Endothelial cell of umbilical vein (primary cell): ENCODE measurements at regions not wholly inside any gene's neighbourhood (a gene's known extent, or its start where the extent isn't known, plus 50 kb on each side); places are given as distances from the start of the nearest gene placed in this dataset.

Source experiments
- BruUV-seq: library from RNA; stranded (reverse); fragments of 400-500 nt; replicated peaks from 2 replicates; lab custom pipeline; 2021; lab: Mats Ljungman, UMichigan
- CTCF ChIA-PET: fragments of 300-600, 350-600 bp; sonication (Branson Sonifier 250); formaldehyde crosslinking; loops from one replicate; lab custom pipeline; 2021; ENCODE audit warnings: antibody characterized with exemption, inconsistent platforms; lab: Charles Lee
- POLR2A ChIA-PET: fragments of 300-600, 350-600 bp; sonication (Branson Sonifier 250); formaldehyde crosslinking; loops from one replicate; lab custom pipeline; 2021; ENCODE audit warnings: antibody characterized with exemption, inconsistent platforms; lab: Charles Lee
- DNase-seq: peaks from one replicate; pipeline ENCODE4 v3.0.0-alpha.2; 2011; ENCODE audit warnings: low read depth, low spot score
- FAIRE-seq: peaks from 2 replicates; lab custom pipeline; 2011; peaks lifted over from hg19 to GRCh38; lab: Jason Lieb, UNC
- H2AFZ ChIP-seq: 2 replicates; pipeline ENCODE4 v1.6.0; 2012; ENCODE audit warnings: low read depth, low read length, control low read depth, inconsistent platforms
- H3K27ac ChIP-seq: 2 replicates; pipeline ENCODE4 v1.5.1; 2011; ENCODE audit warnings: low read depth, mild to moderate bottlenecking, control low read depth, low read length, moderate library complexity; ENCODE audit not compliant: insufficient read depth
- H3K27me3 ChIP-seq, 2 experiments: 2 replicates each; pipeline versions ENCODE4 v1.6.0 to v1.6.1; 2011; ENCODE audit warnings: low read length in 2 of 2, mixed read lengths in 1 of 2; ENCODE audit not compliant: control insufficient read depth in 2 of 2, insufficient read depth in 2 of 2
- H3K36me3 ChIP-seq, 2 experiments: 2 replicates in 1 of 2; 3 replicates in 1 of 2; pipeline ENCODE4 v1.5.1; 2011; ENCODE audit warnings: low read length in 2 of 2, mild to moderate bottlenecking in 1 of 2, moderate library complexity in 1 of 2; ENCODE audit not compliant: control insufficient read depth in 2 of 2, insufficient read depth in 2 of 2; ENCODE audit errors: extremely low read depth in 1 of 2
- H3K4me1 ChIP-seq: 3 replicates; pipeline ENCODE4 v1.5.1; 2011; ENCODE audit warnings: mild to moderate bottlenecking, low read length; ENCODE audit not compliant: control insufficient read depth, insufficient read depth; ENCODE audit errors: extremely low read depth
- H3K4me2 ChIP-seq: 2 replicates; pipeline ENCODE4 v1.6.1; 2011; ENCODE audit warnings: low read length, control low read depth, mixed read lengths; ENCODE audit not compliant: insufficient read depth
- H3K4me3 ChIP-seq, 3 experiments: fragments of 200-600 bp in 1 of 3; sonication (generic), shearing (Covaris generic) in 1 of 3; replicated peaks in 1 of 3; 2 replicates each; pipeline ENCODE4 v1.5.1; 2011 to 2016; ENCODE audit warnings: control low read depth in 3 of 3, low read length in 3 of 3, mild to moderate bottlenecking in 2 of 3, inconsistent platforms in 1 of 3, low read depth in 1 of 3, moderate library complexity in 1 of 3; ENCODE audit not compliant: insufficient read depth in 1 of 3
- H3K79me2 ChIP-seq: 2 replicates; pipeline ENCODE4 v1.6.0; 2012; ENCODE audit warnings: low read length, inconsistent platforms; ENCODE audit not compliant: control insufficient read depth, insufficient read depth
- H3K9ac ChIP-seq: replicated peaks from 2 replicates; pipeline ENCODE3; 2011; ENCODE audit warnings: low read length, control low read depth; ENCODE audit not compliant: insufficient read depth; ENCODE audit errors: extremely low read depth
- H3K9me1 ChIP-seq: replicated peaks from 3 replicates; pipeline ENCODE4 v1.6.0; 2011; ENCODE audit warnings: mild to moderate bottlenecking, low read length; ENCODE audit not compliant: control insufficient read depth, insufficient read depth; ENCODE audit errors: extremely low read depth
- H3K9me3 ChIP-seq: replicated peaks from 2 replicates; pipeline ENCODE4 v1.5.1; 2012; ENCODE audit warnings: low read length, inconsistent platforms; ENCODE audit not compliant: control insufficient read depth, insufficient read depth
- H4K20me1 ChIP-seq: replicated peaks from 2 replicates; pipeline ENCODE3; 2011; ENCODE audit warnings: mild to moderate bottlenecking, low read length; ENCODE audit not compliant: control insufficient read depth, insufficient read depth; ENCODE audit errors: extremely low read depth
- CTCF ChIP-seq, 2 donors: IDR thresholded peaks; 1 replicate in 1 of 2; 2 replicates in 1 of 2; pipeline ENCODE4 v1.5.1; 2011; ENCODE audit warnings: low read length in 2 of 2, mild to moderate bottlenecking in 2 of 2, moderate library complexity in 2 of 2, control low read depth in 1 of 2, inconsistent platforms in 1 of 2, low read depth in 1 of 2; ENCODE audit not compliant: insufficient read depth in 1 of 2; ENCODE audit errors: extremely low read depth in 1 of 2
- EZH2 ChIP-seq: IDR thresholded peaks from 2 replicates; pipeline ENCODE4 v1.6.1; 2012; ENCODE audit warnings: borderline replicate concordance, low read depth, mild to moderate bottlenecking, moderate library complexity, low read length, inconsistent platforms; ENCODE audit not compliant: severe bottlenecking
- FOS ChIP-seq: IDR thresholded peaks from 2 replicates; pipeline ENCODE4 v1.6.1; 2011; ENCODE audit warnings: mild to moderate bottlenecking, low read length, moderate library complexity, borderline replicate concordance; ENCODE audit not compliant: insufficient read depth
- GATA2 ChIP-seq: IDR thresholded peaks from 2 replicates; pipeline ENCODE4 v1.7.0; 2011; ENCODE audit warnings: low read depth, mild to moderate bottlenecking, moderate library complexity, mixed read lengths, low read length; ENCODE audit not compliant: insufficient read length, insufficient read depth
- JUN ChIP-seq: IDR thresholded peaks from 2 replicates; pipeline ENCODE4 v1.6.1; 2011; ENCODE audit warnings: borderline replicate concordance, low read depth; ENCODE audit not compliant: insufficient read length, insufficient read depth
- MAX ChIP-seq: IDR thresholded peaks from 2 replicates; pipeline ENCODE4 v1.6.1; 2011; ENCODE audit not compliant: insufficient read depth, insufficient read length
- MYC ChIP-seq: IDR thresholded peaks from one replicate; pipeline ENCODE4 v1.6.1; 2011; ENCODE audit warnings: mild to moderate bottlenecking, low read depth, low read length
- POLR2A ChIP-seq: IDR thresholded peaks from 2 replicates; pipeline ENCODE4 v1.6.1; 2012; ENCODE audit warnings: low read depth, mild to moderate bottlenecking, control low read depth, low read length
- POLR2AphosphoS5 ChIP-seq: IDR thresholded peaks from 2 replicates; pipeline ENCODE4 v1.6.1; 2012; ENCODE audit warnings: low read depth, mild to moderate bottlenecking, control low read depth, low read length, moderate library complexity; ENCODE audit not compliant: insufficient read depth
- dilution Hi-C: fragments of 300-500 bp; cut with MboI; formaldehyde crosslinking; loops from one replicate; pipeline ENCODE4 v1.15.0; 2019; ENCODE audit warnings: low sequenced_read_pairs; ENCODE audit not compliant: extremely low pct_ligation_motif_present
- intact Hi-C: fragments of 100-400 bp; cut with micrococcal nuclease; formaldehyde crosslinking; loops from one replicate; pipeline ENCODE4 v1.10.0; 2022

DNA sequence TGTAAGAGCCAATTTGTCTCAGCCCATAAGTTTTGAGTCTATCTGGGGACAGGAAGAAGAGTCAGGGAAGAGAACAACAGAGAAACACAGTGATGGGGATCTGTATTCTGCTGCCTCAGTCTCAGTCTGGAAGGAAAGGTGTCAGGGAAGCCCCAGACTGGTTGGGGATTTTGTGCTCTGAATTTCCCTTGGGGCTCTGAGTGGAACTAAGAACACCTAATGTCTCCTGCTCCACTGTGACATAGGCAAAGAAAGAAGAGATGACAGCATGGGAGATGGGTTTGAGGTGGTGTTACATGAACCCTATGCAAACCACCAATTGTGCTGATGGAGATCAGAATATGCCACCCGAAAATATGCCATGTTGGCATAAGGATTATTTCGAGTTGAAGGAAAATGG, 139.5 kb upstream of the MYLIP start:
- no peaks in the 10 kb centered on the region for H3K4me1 ChIP-seq
- H3K9me3 ChIP-seq, result no peaks in the 10 kb centered on the region
- H3K9ac ChIP-seq, result no peak overlapping the region
- no TSS peak for BruUV-seq
- ChIA-PET CTCF (interaction anchor here (0.6 to 1.0 kb wide), 2 partner anchors 10 to 109 kb away, joined by 3 to 4 read pairs; no protein-coding TSS in a partner anchor), POLR2A (no interaction called here)
- H3K4me3 ChIP-seq, result no peak overlapping the region
- intact Hi-C loops (no loop called here), dilution Hi-C loops (no loop called here)
- no peaks in the 10 kb centered on the region for H4K20me1 ChIP-seq
- H3K9me1 ChIP-seq, result no peaks in the 10 kb centered on the region
- no peaks in the 10 kb centered on the region for H3K36me3 ChIP-seq
- DNase-seq (no peak), FAIRE-seq (no peak)
- H3K27ac ChIP-seq, result no peak overlapping the region
- H3K4me2 ChIP-seq, result no peak overlapping the region
- no peak overlapping the region for H2AFZ ChIP-seq
- no peaks in the 10 kb centered on the region for H3K79me2 ChIP-seq
- no peak for TF ChIP-seq JUN
- H3K27me3 ChIP-seq, result no peaks in the 10 kb centered on the region

GRCh38 chr6:15987569-15987968, 141.3 kb upstream of the MYLIP start:
- Histone ChIP-seq H3K4me2 (no peak overlapping the region), H3K9me1 (no peaks in the 10 kb centered on the region), H3K9me3 (no peaks in the 10 kb centered on the region), H3K79me2 (no peaks in the 10 kb centered on the region), H3K36me3 (no peaks in the 10 kb centered on the region), H3K4me3 (no peak overlapping the region), H2AFZ (no peak overlapping the region), H3K27me3 (no peaks in the 10 kb centered on the region), H3K9ac (no peak overlapping the region), H3K4me1 (no peaks in the 10 kb centered on the region), H4K20me1 (no peaks in the 10 kb centered on the region), H3K27ac (no peak overlapping the region)
- intact Hi-C loops (no loop called here), dilution Hi-C loops (no loop called here)
- no TSS peak for BruUV-seq
- no peak for FAIRE-seq
- CTCF ChIA-PET, result interaction anchor here (1.8 kb wide), 1 partner anchor 10 kb away, joined by 4 read pairs; no protein-coding TSS in a partner anchor
- no peak for DNase-seq
- POLR2A ChIA-PET, result no interaction called here
- no peak for TF ChIP-seq EZH2
- TF ChIP-seq MYC, result no peak
- no peak for TF ChIP-seq MAX
- no peak for TF ChIP-seq CTCF (IDR thresholded peaks at IDR 0.05; ENCODE audit: extremely low read depth in 1 of 2, insufficient read depth in 1 of 2, low read depth in 1 of 2, low read length in 2 of 2)
- TF ChIP-seq GATA2, result no peak
- no peak for TF ChIP-seq POLR2A
- TF ChIP-seq JUN, result no peak
- no peak for TF ChIP-seq FOS
- TF ChIP-seq POLR2AphosphoS5, result no peak
